ENCODE measurements at regions not wholly inside any gene's neighbourhood (a gene's known extent, or its start where the extent isn't known, plus 50 kb on each side); places are given as distances from the start of the nearest gene placed in this dataset.

GRCh38 chr2:869894-870293 lies 80.8 kb upstream of the SNTG2 start:
- TF ChIP-seq, protein P1, sequence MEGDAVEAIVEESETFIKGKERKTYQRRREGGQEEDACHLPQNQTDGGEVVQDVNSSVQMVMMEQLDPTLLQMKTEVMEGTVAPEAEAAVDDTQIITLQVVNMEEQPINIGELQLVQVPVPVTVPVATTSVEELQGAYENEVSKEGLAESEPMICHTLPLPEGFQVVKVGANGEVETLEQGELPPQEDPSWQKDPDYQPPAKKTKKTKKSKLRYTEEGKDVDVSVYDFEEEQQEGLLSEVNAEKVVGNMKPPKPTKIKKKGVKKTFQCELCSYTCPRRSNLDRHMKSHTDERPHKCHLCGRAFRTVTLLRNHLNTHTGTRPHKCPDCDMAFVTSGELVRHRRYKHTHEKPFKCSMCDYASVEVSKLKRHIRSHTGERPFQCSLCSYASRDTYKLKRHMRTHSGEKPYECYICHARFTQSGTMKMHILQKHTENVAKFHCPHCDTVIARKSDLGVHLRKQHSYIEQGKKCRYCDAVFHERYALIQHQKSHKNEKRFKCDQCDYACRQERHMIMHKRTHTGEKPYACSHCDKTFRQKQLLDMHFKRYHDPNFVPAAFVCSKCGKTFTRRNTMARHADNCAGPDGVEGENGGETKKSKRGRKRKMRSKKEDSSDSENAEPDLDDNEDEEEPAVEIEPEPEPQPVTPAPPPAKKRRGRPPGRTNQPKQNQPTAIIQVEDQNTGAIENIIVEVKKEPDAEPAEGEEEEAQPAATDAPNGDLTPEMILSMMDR (IDR thresholded peaks at IDR 0.05), result no peak
- TF ChIP-seq POLR2A (IDR thresholded peaks at IDR 0.05) (no peak), POLR2AphosphoS5 (IDR thresholded peaks at IDR 0.05; ENCODE audit: insufficient read depth in 1 of 2, low read depth in 1 of 2) (no peak)
